Liver (tissue), 8 donors: ENCODE measurements at regions not wholly inside any gene's neighbourhood (a gene's known extent, or its start where the extent isn't known, plus 50 kb on each side); places are given as distances from the start of the nearest gene placed in this dataset.

ENCODE experiments used
- DNase-seq: peaks from one replicate; pipeline ENCODE4 v3.0.0-alpha.2; 2017; ENCODE audit warnings: low spot score
- H3K27ac ChIP-seq, 2 donors: one replicate each; pipeline ENCODE4 v1.7.0; 2013; ENCODE audit warnings: inconsistent platforms in 2 of 2, low read length in 2 of 2, control low read depth in 1 of 2, low read depth in 1 of 2, mild to moderate bottlenecking in 1 of 2
- H3K27me3 ChIP-seq, 4 donors: one replicate each; pipeline versions ENCODE4 v1.6.1 to v1.7.0; 2013; ENCODE audit warnings: low read length in 3 of 4, inconsistent platforms in 1 of 4, mild to moderate bottlenecking in 1 of 4, moderate library complexity in 1 of 4; ENCODE audit not compliant: control insufficient read depth in 4 of 4, insufficient read depth in 4 of 4
- H3K36me3 ChIP-seq, 4 donors: one replicate each; pipeline versions ENCODE4 v1.6.1 to v1.7.0; 2013; ENCODE audit warnings: low read length in 3 of 4, mild to moderate bottlenecking in 3 of 4, low read depth in 1 of 4, moderate library complexity in 1 of 4; ENCODE audit not compliant: control insufficient read depth in 4 of 4, insufficient read depth in 3 of 4
- H3K4me1 ChIP-seq, 4 donors: one replicate each; pipeline versions ENCODE4 v1.6.1 to v1.7.0; 2013; ENCODE audit warnings: low read length in 3 of 4, mild to moderate bottlenecking in 3 of 4, moderate library complexity in 1 of 4; ENCODE audit not compliant: control insufficient read depth in 4 of 4, insufficient read depth in 4 of 4
- H3K4me3 ChIP-seq, 3 donors: one replicate each; pipeline versions ENCODE4 v1.6.1 to v1.7.0; 2013; ENCODE audit warnings: low read length in 3 of 3, control low read depth in 1 of 3, low read depth in 1 of 3, mild to moderate bottlenecking in 1 of 3
- H3K9ac ChIP-seq, 2 donors: one replicate each; pipeline ENCODE4 v1.7.0; 2013; ENCODE audit warnings: low read length in 2 of 2, mild to moderate bottlenecking in 2 of 2, moderate library complexity in 2 of 2, control low read depth in 1 of 2, low read depth in 1 of 2
- H3K9me3 ChIP-seq, 4 donors: one replicate each; pipeline versions ENCODE4 v1.6.1 to v1.7.0; 2013; ENCODE audit warnings: low read length in 3 of 4; ENCODE audit not compliant: control insufficient read depth in 4 of 4
- ATF3 ChIP-seq: IDR thresholded peaks from 2 replicates; pipeline ENCODE4 v1.6.1; 2016; ENCODE audit warnings: antibody characterized with exemption
- CTCF ChIP-seq: fragments of 150-350 bp; IDR thresholded peaks from 2 replicates; pipeline ENCODE4 v1.5.1; 2017; ENCODE audit warnings: improper control_type of control experiment, low read depth, low read length; ENCODE audit not compliant: missing input control
- EGR1 ChIP-seq, 2 donors: IDR thresholded peaks; 2 replicates each; pipeline ENCODE4 v1.6.1; 2016 to 2018; ENCODE audit warnings: antibody characterized with exemption in 2 of 2, low read depth in 2 of 2
- FOXA1 ChIP-seq: IDR thresholded peaks from 2 replicates; pipeline ENCODE4 v1.6.1; 2016; ENCODE audit warnings: antibody characterized with exemption
- FOXA2 ChIP-seq: IDR thresholded peaks from 2 replicates; pipeline ENCODE4 v1.6.1; 2016; ENCODE audit warnings: antibody characterized with exemption
- GABPA ChIP-seq, 2 donors: IDR thresholded peaks in 1 of 2; conservative IDR thresholded peaks in 1 of 2; 2 replicates each; pipeline ENCODE4 v1.6.1; 2016; ENCODE audit warnings: antibody characterized with exemption in 2 of 2, mild to moderate bottlenecking in 1 of 2, moderate library complexity in 1 of 2
- HNF4G ChIP-seq: IDR thresholded peaks from 2 replicates; pipeline ENCODE4 v1.6.1; 2016; ENCODE audit warnings: antibody characterized with exemption
- JUND ChIP-seq, 2 donors: IDR thresholded peaks; 2 replicates each; pipeline ENCODE4 v1.6.1; 2016; ENCODE audit warnings: antibody characterized with exemption in 2 of 2
- NR2F2 ChIP-seq: IDR thresholded peaks from 2 replicates; pipeline ENCODE4 v1.6.1; 2016; ENCODE audit warnings: antibody characterized with exemption
- RAD21 ChIP-seq, 2 donors: IDR thresholded peaks; 2 replicates each; pipeline ENCODE4 v1.6.1; 2016; ENCODE audit warnings: antibody characterized with exemption in 2 of 2, mild to moderate bottlenecking in 2 of 2
- REST ChIP-seq: IDR thresholded peaks from 2 replicates; pipeline ENCODE4 v1.6.1; 2016; ENCODE audit warnings: antibody characterized with exemption, mild to moderate bottlenecking
- TAF1 ChIP-seq: conservative IDR thresholded peaks from 2 replicates; pipeline ENCODE4 v1.6.1; 2016; ENCODE audit warnings: antibody characterized with exemption, mild to moderate bottlenecking
- YY1 ChIP-seq: IDR thresholded peaks from 2 replicates; pipeline ENCODE4 v1.6.1; 2016; ENCODE audit warnings: antibody characterized with exemption, mild to moderate bottlenecking
- WGBS: extraction: QIAGEN DNeasy Blood & Tissue Kit; methylation state at CpG from one replicate; pipeline ENCODE4 v1.1.7; 2013; 5-methylcytosine and 5-hydroxymethylcytosine counted together
- TF ChIP-seq, protein P1 (sequence below): IDR thresholded peaks from 2 replicates; pipeline ENCODE4 v1.6.1; 2016; ENCODE audit warnings: antibody characterized with exemption
- donor health status: healthy.
- donor health status: healthy.
- donor health status: healthy.
- donor health status: healthy.
- donor health status: healthy.

- no peak overlapping the region for H3K9ac ChIP-seq
- no peaks in the 10 kb centered on the region for H3K36me3 ChIP-seq
- DNase-seq: no peak
- no peaks in the 10 kb centered on the region for H3K27me3 ChIP-seq
- H3K4me1 ChIP-seq: no peaks in the 10 kb centered on the region
- H3K4me3 ChIP-seq: no peak overlapping the region
- no peak overlapping the region for H3K27ac ChIP-seq
- H3K9me3 ChIP-seq: no peaks in the 10 kb centered on the region
- 31% methylated on average over 2 of the region's 2 CpGs for WGBS
- TF ChIP-seq YY1 (no peak), EGR1 (IDR thresholded peaks at IDR 0.05; ENCODE audit: low read depth in 2 of 2) (no peak), FOXA1 (no peak), FOXA2 (no peak), TAF1 (no peak), ATF3 (no peak), JUND (IDR thresholded peaks at IDR 0.05) (no peak)
- TF ChIP-seq, protein P1, sequence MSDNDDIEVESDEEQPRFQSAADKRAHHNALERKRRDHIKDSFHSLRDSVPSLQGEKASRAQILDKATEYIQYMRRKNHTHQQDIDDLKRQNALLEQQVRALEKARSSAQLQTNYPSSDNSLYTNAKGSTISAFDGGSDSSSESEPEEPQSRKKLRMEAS: no peak
Measured at GRCh38 chr16:65195998-65196397, 74.1 kb upstream of the CDH11 start.

GRCh38 chr16:65185241-65185778, 63.4 kb upstream of the CDH11 start:
- 66% methylated on average over 3 of the region's 3 CpGs for WGBS
- DNase-seq: no peak
- H3K9me3 ChIP-seq: no peaks in the 10 kb centered on the region
- TF ChIP-seq HNF4G: no peak
- TF ChIP-seq RAD21 (IDR thresholded peaks at IDR 0.05): no peak
- no peak for TF ChIP-seq FOXA2
- no peak for TF ChIP-seq JUND (IDR thresholded peaks at IDR 0.05)
- TF ChIP-seq EGR1 (IDR thresholded peaks at IDR 0.05; ENCODE audit: low read depth in 2 of 2): no peak
- TF ChIP-seq FOXA1: no peak
- TF ChIP-seq GABPA (IDR thresholded peaks at IDR 0.05 in 1 of 2, conservative IDR thresholded peaks at IDR 0.05 in 1 of 2): no peak
- no peak for TF ChIP-seq NR2F2
- TF ChIP-seq REST: no peak
- TF ChIP-seq CTCF: no peak
- no peak for TF ChIP-seq ATF3
- TF ChIP-seq, protein P1: no peak
- no peak overlapping the region for H3K27ac ChIP-seq
- no peaks in the 10 kb centered on the region for H3K27me3 ChIP-seq
- no peaks in the 10 kb centered on the region for H3K4me1 ChIP-seq
- H3K9ac ChIP-seq: no peak overlapping the region
- no peaks in the 10 kb centered on the region for H3K36me3 ChIP-seq
- no peak overlapping the region for H3K4me3 ChIP-seq
